Liver (tissue), 8 donors: ENCODE measurements at regions not wholly inside any gene's neighbourhood (a gene's known extent, or its start where the extent isn't known, plus 50 kb on each side); places are given as distances from the start of the nearest gene placed in this dataset.

Experiments
- DNase-seq: peaks from one replicate; pipeline ENCODE4 v3.0.0-alpha.2; 2017; ENCODE audit warnings: low spot score
- H3K27ac ChIP-seq, 2 donors: one replicate each; pipeline ENCODE4 v1.7.0; 2013; ENCODE audit warnings: inconsistent platforms in 2 of 2, low read length in 2 of 2, control low read depth in 1 of 2, low read depth in 1 of 2, mild to moderate bottlenecking in 1 of 2
- H3K27me3 ChIP-seq, 4 donors: one replicate each; pipeline versions ENCODE4 v1.6.1 to v1.7.0; 2013; ENCODE audit warnings: low read length in 3 of 4, inconsistent platforms in 1 of 4, mild to moderate bottlenecking in 1 of 4, moderate library complexity in 1 of 4; ENCODE audit not compliant: control insufficient read depth in 4 of 4, insufficient read depth in 4 of 4
- H3K36me3 ChIP-seq, 4 donors: one replicate each; pipeline versions ENCODE4 v1.6.1 to v1.7.0; 2013; ENCODE audit warnings: low read length in 3 of 4, mild to moderate bottlenecking in 3 of 4, low read depth in 1 of 4, moderate library complexity in 1 of 4; ENCODE audit not compliant: control insufficient read depth in 4 of 4, insufficient read depth in 3 of 4
- H3K4me1 ChIP-seq, 4 donors: one replicate each; pipeline versions ENCODE4 v1.6.1 to v1.7.0; 2013; ENCODE audit warnings: low read length in 3 of 4, mild to moderate bottlenecking in 3 of 4, moderate library complexity in 1 of 4; ENCODE audit not compliant: control insufficient read depth in 4 of 4, insufficient read depth in 4 of 4
- H3K4me3 ChIP-seq, 3 donors: one replicate each; pipeline versions ENCODE4 v1.6.1 to v1.7.0; 2013; ENCODE audit warnings: low read length in 3 of 3, control low read depth in 1 of 3, low read depth in 1 of 3, mild to moderate bottlenecking in 1 of 3
- H3K9ac ChIP-seq, 2 donors: one replicate each; pipeline ENCODE4 v1.7.0; 2013; ENCODE audit warnings: low read length in 2 of 2, mild to moderate bottlenecking in 2 of 2, moderate library complexity in 2 of 2, control low read depth in 1 of 2, low read depth in 1 of 2
- H3K9me3 ChIP-seq, 4 donors: one replicate each; pipeline versions ENCODE4 v1.6.1 to v1.7.0; 2013; ENCODE audit warnings: low read length in 3 of 4; ENCODE audit not compliant: control insufficient read depth in 4 of 4
- ATF3 ChIP-seq: IDR thresholded peaks from 2 replicates; pipeline ENCODE4 v1.6.1; 2016; ENCODE audit warnings: antibody characterized with exemption
- CTCF ChIP-seq: fragments of 150-350 bp; IDR thresholded peaks from 2 replicates; pipeline ENCODE4 v1.5.1; 2017; ENCODE audit warnings: improper control_type of control experiment, low read depth, low read length; ENCODE audit not compliant: missing input control
- EGR1 ChIP-seq, 2 donors: IDR thresholded peaks; 2 replicates each; pipeline ENCODE4 v1.6.1; 2016 to 2018; ENCODE audit warnings: antibody characterized with exemption in 2 of 2, low read depth in 2 of 2
- FOXA1 ChIP-seq: IDR thresholded peaks from 2 replicates; pipeline ENCODE4 v1.6.1; 2016; ENCODE audit warnings: antibody characterized with exemption
- GABPA ChIP-seq, 2 donors: IDR thresholded peaks in 1 of 2; conservative IDR thresholded peaks in 1 of 2; 2 replicates each; pipeline ENCODE4 v1.6.1; 2016; ENCODE audit warnings: antibody characterized with exemption in 2 of 2, mild to moderate bottlenecking in 1 of 2, moderate library complexity in 1 of 2
- HNF4A ChIP-seq, 2 donors: conservative IDR thresholded peaks; 2 replicates each; pipeline ENCODE4 v1.6.1; 2016; ENCODE audit warnings: antibody characterized with exemption in 2 of 2, mild to moderate bottlenecking in 2 of 2
- HNF4G ChIP-seq: IDR thresholded peaks from 2 replicates; pipeline ENCODE4 v1.6.1; 2016; ENCODE audit warnings: antibody characterized with exemption
- JUND ChIP-seq, 2 donors: IDR thresholded peaks; 2 replicates each; pipeline ENCODE4 v1.6.1; 2016; ENCODE audit warnings: antibody characterized with exemption in 2 of 2
- NR2F2 ChIP-seq: IDR thresholded peaks from 2 replicates; pipeline ENCODE4 v1.6.1; 2016; ENCODE audit warnings: antibody characterized with exemption
- RAD21 ChIP-seq, 2 donors: IDR thresholded peaks; 2 replicates each; pipeline ENCODE4 v1.6.1; 2016; ENCODE audit warnings: antibody characterized with exemption in 2 of 2, mild to moderate bottlenecking in 2 of 2
- SP1 ChIP-seq: IDR thresholded peaks from 2 replicates; pipeline ENCODE4 v1.6.1; 2018; ENCODE audit warnings: antibody characterized with exemption, mild to moderate bottlenecking
- TAF1 ChIP-seq: conservative IDR thresholded peaks from 2 replicates; pipeline ENCODE4 v1.6.1; 2016; ENCODE audit warnings: antibody characterized with exemption, mild to moderate bottlenecking
- YY1 ChIP-seq: IDR thresholded peaks from 2 replicates; pipeline ENCODE4 v1.6.1; 2016; ENCODE audit warnings: antibody characterized with exemption, mild to moderate bottlenecking
- ZBTB33 ChIP-seq: IDR thresholded peaks from 2 replicates; pipeline ENCODE4 v1.6.1; 2016; ENCODE audit warnings: antibody characterized with exemption
- WGBS: extraction: QIAGEN DNeasy Blood & Tissue Kit; methylation state at CpG from one replicate; pipeline ENCODE4 v1.1.7; 2013; 5-methylcytosine and 5-hydroxymethylcytosine counted together
- TF ChIP-seq, protein P1 (sequence below): IDR thresholded peaks from 2 replicates; pipeline ENCODE4 v1.6.1; 2016; ENCODE audit warnings: antibody characterized with exemption, mild to moderate bottlenecking
- TF ChIP-seq, protein P2 (sequence below): IDR thresholded peaks from 2 replicates; pipeline ENCODE4 v1.6.1; 2016; ENCODE audit warnings: antibody characterized with exemption
- donor health status: healthy.
- donor health status: healthy.
- donor health status: healthy.
- donor health status: healthy.
- donor health status: healthy.

DNA sequence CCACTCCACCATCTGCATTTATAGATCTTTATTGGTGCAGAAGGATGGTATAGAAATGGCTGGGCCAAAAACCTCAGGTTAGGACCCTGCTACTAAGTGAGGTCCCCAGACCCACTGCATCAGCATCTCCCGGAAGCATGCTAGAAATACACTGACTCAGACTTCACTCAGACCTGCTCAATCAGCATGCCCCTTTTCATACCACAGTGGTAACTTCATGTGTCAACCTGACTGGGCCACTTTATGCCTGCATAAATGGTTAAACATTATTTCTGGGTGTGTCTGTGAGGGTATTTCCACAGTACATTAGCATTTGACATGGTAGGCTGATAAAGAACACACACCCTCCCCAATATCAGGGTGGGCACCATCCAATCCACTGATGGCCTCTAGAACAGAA lies 118.6 kb upstream of the VCX3B start:
- Histone ChIP-seq H3K36me3 (no peaks in the 10 kb centered on the region), H3K27ac (no peak overlapping the region), H3K4me3 (no peak overlapping the region), H3K4me1 (no peaks in the 10 kb centered on the region), H3K9ac (no peak overlapping the region), H3K27me3 (no peaks in the 10 kb centered on the region), H3K9me3 (no peaks in the 10 kb centered on the region)
- TF ChIP-seq RAD21 (IDR thresholded peaks at IDR 0.05) (no peak), JUND (IDR thresholded peaks at IDR 0.05) (no peak)
- 100% methylated on average over 1 of the region's 1 CpG for WGBS
- no peak for DNase-seq

GRCh38 chrX:8346892-8347291 lies 117.7 kb upstream of the VCX3B start:
- no peaks in the 10 kb centered on the region for H3K36me3 ChIP-seq
- no peaks in the 10 kb centered on the region for H3K9me3 ChIP-seq
- no peak overlapping the region for H3K9ac ChIP-seq
- no peak overlapping the region for H3K4me3 ChIP-seq
- no peaks in the 10 kb centered on the region for H3K27me3 ChIP-seq
- TF ChIP-seq HNF4A (conservative IDR thresholded peaks at IDR 0.05) (no peak), YY1 (no peak), JUND (IDR thresholded peaks at IDR 0.05) (no peak), FOXA1 (no peak), ATF3 (no peak), GABPA (IDR thresholded peaks at IDR 0.05 in 1 of 2, conservative IDR thresholded peaks at IDR 0.05 in 1 of 2) (no peak), CTCF (no peak), NR2F2 (no peak), RAD21 (IDR thresholded peaks at IDR 0.05) (no peak), SP1 (no peak), EGR1 (IDR thresholded peaks at IDR 0.05; ENCODE audit: low read depth in 2 of 2) (no peak), TAF1 (no peak), HNF4G (no peak), ZBTB33 (no peak)
- TF ChIP-seq, protein P1, sequence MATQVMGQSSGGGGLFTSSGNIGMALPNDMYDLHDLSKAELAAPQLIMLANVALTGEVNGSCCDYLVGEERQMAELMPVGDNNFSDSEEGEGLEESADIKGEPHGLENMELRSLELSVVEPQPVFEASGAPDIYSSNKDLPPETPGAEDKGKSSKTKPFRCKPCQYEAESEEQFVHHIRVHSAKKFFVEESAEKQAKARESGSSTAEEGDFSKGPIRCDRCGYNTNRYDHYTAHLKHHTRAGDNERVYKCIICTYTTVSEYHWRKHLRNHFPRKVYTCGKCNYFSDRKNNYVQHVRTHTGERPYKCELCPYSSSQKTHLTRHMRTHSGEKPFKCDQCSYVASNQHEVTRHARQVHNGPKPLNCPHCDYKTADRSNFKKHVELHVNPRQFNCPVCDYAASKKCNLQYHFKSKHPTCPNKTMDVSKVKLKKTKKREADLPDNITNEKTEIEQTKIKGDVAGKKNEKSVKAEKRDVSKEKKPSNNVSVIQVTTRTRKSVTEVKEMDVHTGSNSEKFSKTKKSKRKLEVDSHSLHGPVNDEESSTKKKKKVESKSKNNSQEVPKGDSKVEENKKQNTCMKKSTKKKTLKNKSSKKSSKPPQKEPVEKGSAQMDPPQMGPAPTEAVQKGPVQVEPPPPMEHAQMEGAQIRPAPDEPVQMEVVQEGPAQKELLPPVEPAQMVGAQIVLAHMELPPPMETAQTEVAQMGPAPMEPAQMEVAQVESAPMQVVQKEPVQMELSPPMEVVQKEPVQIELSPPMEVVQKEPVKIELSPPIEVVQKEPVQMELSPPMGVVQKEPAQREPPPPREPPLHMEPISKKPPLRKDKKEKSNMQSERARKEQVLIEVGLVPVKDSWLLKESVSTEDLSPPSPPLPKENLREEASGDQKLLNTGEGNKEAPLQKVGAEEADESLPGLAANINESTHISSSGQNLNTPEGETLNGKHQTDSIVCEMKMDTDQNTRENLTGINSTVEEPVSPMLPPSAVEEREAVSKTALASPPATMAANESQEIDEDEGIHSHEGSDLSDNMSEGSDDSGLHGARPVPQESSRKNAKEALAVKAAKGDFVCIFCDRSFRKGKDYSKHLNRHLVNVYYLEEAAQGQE: no peak
- TF ChIP-seq, protein P2, sequence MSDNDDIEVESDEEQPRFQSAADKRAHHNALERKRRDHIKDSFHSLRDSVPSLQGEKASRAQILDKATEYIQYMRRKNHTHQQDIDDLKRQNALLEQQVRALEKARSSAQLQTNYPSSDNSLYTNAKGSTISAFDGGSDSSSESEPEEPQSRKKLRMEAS: no peak
- H3K27ac ChIP-seq: no peak overlapping the region
- DNase-seq: no peak
- H3K4me1 ChIP-seq: no peaks in the 10 kb centered on the region
- 80% methylated on average over 3 of the region's 3 CpGs for WGBS
